Endothelial cell of umbilical vein (primary cell): ENCODE measurements at regions not wholly inside any gene's neighbourhood (a gene's known extent, or its start where the extent isn't known, plus 50 kb on each side); places are given as distances from the start of the nearest gene placed in this dataset.

ENCODE experiments used
- CTCF ChIP-seq, 2 donors: IDR thresholded peaks; 1 replicate in 1 of 2; 2 replicates in 1 of 2; pipeline ENCODE4 v1.5.1; 2011; ENCODE audit warnings: low read length in 2 of 2, mild to moderate bottlenecking in 2 of 2, moderate library complexity in 2 of 2, control low read depth in 1 of 2, inconsistent platforms in 1 of 2, low read depth in 1 of 2; ENCODE audit not compliant: insufficient read depth in 1 of 2; ENCODE audit errors: extremely low read depth in 1 of 2
- EZH2 ChIP-seq: IDR thresholded peaks from 2 replicates; pipeline ENCODE4 v1.6.1; 2012; ENCODE audit warnings: borderline replicate concordance, low read depth, mild to moderate bottlenecking, moderate library complexity, low read length, inconsistent platforms; ENCODE audit not compliant: severe bottlenecking
- FOS ChIP-seq: IDR thresholded peaks from 2 replicates; pipeline ENCODE4 v1.6.1; 2011; ENCODE audit warnings: mild to moderate bottlenecking, low read length, moderate library complexity, borderline replicate concordance; ENCODE audit not compliant: insufficient read depth
- GATA2 ChIP-seq: IDR thresholded peaks from 2 replicates; pipeline ENCODE4 v1.7.0; 2011; ENCODE audit warnings: low read depth, mild to moderate bottlenecking, moderate library complexity, mixed read lengths, low read length; ENCODE audit not compliant: insufficient read length, insufficient read depth
- JUN ChIP-seq: IDR thresholded peaks from 2 replicates; pipeline ENCODE4 v1.6.1; 2011; ENCODE audit warnings: borderline replicate concordance, low read depth; ENCODE audit not compliant: insufficient read length, insufficient read depth
- MYC ChIP-seq: IDR thresholded peaks from one replicate; pipeline ENCODE4 v1.6.1; 2011; ENCODE audit warnings: mild to moderate bottlenecking, low read depth, low read length
- POLR2A ChIP-seq: IDR thresholded peaks from 2 replicates; pipeline ENCODE4 v1.6.1; 2012; ENCODE audit warnings: low read depth, mild to moderate bottlenecking, control low read depth, low read length
- POLR2AphosphoS5 ChIP-seq: IDR thresholded peaks from 2 replicates; pipeline ENCODE4 v1.6.1; 2012; ENCODE audit warnings: low read depth, mild to moderate bottlenecking, control low read depth, low read length, moderate library complexity; ENCODE audit not compliant: insufficient read depth
- TF ChIP-seq, protein P1 (sequence below): IDR thresholded peaks from 2 replicates; pipeline ENCODE4 v1.6.1; 2011; ENCODE audit not compliant: insufficient read depth, insufficient read length

DNA sequence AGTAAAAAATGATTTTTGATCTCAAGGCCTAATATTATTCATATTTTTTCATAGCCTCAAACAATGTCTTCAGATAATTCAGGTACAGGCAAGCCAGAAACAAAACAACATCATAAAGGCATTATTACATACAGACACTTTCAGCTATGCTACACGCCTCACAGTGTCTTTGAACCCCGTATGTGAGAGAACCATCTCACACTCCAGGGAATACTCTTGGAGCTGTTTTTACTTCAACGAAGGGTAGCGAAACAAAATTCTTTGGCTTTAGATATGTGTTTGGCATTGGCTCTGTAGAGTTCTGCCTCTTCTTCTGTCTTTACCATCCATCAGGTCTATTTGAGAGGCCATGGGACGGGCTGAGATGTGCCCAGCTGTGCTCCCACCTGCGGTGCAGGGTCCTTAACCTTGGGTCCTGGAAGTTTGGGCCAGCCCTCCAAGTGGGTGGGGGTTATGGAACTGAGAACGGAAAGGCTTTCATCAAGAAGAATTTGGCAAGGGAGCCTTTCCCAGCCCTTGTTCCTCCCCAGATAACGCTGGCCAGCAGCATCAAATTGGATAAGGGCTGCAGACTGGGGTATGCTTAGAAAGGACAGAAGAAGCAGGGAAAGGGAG is 276.9 kb downstream of the TCF7L2 start:
- TF ChIP-seq, protein P1, sequence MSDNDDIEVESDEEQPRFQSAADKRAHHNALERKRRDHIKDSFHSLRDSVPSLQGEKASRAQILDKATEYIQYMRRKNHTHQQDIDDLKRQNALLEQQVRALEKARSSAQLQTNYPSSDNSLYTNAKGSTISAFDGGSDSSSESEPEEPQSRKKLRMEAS: no peak
- TF ChIP-seq FOS: no peak
- TF ChIP-seq JUN: no peak
- TF ChIP-seq CTCF (IDR thresholded peaks at IDR 0.05; ENCODE audit: extremely low read depth in 1 of 2, insufficient read depth in 1 of 2, low read depth in 1 of 2, low read length in 2 of 2): no peak
- no peak for TF ChIP-seq POLR2AphosphoS5
- no peak for TF ChIP-seq POLR2A
- TF ChIP-seq EZH2: no peak
- TF ChIP-seq GATA2: no peak
- no peak for TF ChIP-seq MYC
